GM13976 (cell line): ENCODE measurements at regions not wholly inside any gene's neighbourhood (a gene's known extent, or its start where the extent isn't known, plus 50 kb on each side); places are given as distances from the start of the nearest gene placed in this dataset.
"Not testable (repeated sequence)": the region's sequence is repeated elsewhere in the genome, so short reads cannot be mapped to it uniquely, and the experiment has no call there.

Source experiments
- DNase-seq: peaks from one replicate; pipeline ENCODE4 v3.0.0; 2012; ENCODE audit warnings: low spot score
- CTCF ChIP-seq: IDR thresholded peaks from 2 replicates; pipeline ENCODE4 v1.5.1; 2012; ENCODE audit warnings: borderline replicate concordance, mild to moderate bottlenecking; ENCODE audit not compliant: insufficient read depth; ENCODE audit errors: extremely low read depth, missing control alignments, control extremely low read depth
- in situ Hi-C: fragments of 300-500 bp; cut with MboI; formaldehyde crosslinking; loops from one replicate; pipeline ENCODE4 v1.12.0; 2022; ENCODE audit warnings: low sequenced_read_pairs, mixed read lengths, inconsistent platforms; ENCODE audit not compliant: unreplicated experiment

GRCh38 chr6:163707387-163708355 is 293.2 kb downstream of the QKI start:
- DNase-seq, result peak; percentile 60
- TF ChIP-seq CTCF, result no peak
- in situ Hi-C loops, result no loop called here

- TF ChIP-seq CTCF, result no peak
- no peak for DNase-seq
- in situ Hi-C loops, result no loop called here
These were observed 292.1 kb downstream of the QKI start for GRCh38 chr6:163706500-163707087.

DNA sequence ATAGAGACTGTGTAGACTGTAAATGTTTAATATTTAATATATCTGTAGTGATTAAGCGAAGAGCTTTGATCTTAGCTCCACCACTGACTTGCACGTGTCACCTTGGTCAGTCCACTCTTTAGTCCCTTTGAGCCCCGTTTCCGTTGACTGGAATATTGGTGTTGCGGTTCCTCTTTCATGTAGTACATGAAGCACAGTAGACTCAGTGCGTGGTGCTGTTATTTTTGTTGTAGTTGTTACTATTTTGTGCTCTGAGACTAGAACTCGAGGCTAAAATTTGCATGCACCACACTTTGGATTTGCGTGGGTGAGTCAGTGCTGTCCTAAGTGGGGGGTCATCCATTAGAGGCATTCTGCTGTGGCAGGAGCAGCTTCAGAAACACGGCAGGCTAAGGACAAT is 291.4 kb downstream of the QKI start:
- no peak for DNase-seq
- in situ Hi-C loops, result no loop called here
- no peak for TF ChIP-seq CTCF

GRCh38 chr6:163702736-163703135 is 288.2 kb downstream of the QKI start:
- in situ Hi-C loops, result no loop called here
- DNase-seq, result no peak
- TF ChIP-seq CTCF, result no peak

DNA sequence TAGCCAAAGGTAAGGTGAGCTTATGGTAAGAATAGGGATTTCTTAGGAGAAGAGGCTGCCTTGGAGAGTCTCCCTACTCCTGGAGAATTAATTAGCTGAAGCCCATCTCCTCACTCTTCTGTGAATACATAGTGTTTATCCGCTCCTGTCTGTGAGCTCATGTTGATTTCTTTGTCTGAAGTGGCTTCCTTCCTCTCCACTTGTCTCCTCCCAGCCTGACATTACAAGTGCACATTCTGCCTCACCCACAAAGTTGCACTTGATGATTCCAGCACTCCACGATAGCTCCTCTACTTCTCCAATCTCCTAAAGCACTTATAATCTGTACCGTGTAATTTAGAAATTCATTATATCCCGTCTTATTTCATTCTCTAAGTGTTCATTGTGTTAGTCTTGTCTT is 287.2 kb downstream of the QKI start:
- in situ Hi-C loops, result no loop called here
- no peak for DNase-seq
- no peak for TF ChIP-seq CTCF

GRCh38 chr6:163698086-163698485 is 283.6 kb downstream of the QKI start:
- no peak for DNase-seq
- in situ Hi-C loops, result no loop called here
- no peak for TF ChIP-seq CTCF

DNA sequence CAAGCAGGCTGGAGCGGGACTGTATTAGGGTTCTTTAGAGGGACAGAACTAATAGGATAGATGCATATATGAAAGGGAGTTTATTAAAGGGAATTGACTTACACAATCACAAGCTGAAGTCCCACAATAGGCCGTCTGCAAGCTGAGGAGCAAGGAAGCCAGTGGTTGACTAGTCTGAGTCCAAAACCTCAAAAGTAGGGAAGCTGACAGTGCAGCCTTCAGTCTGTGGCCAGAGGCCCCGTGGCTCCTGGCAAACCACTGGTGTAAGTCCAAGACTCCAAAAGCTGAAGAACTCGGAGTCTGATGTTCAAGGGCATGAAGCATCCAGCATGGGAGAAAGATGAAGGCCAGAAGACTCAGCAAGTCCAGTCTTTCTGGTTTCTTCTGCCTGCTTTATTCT is 281.8 kb downstream of the QKI start:
- DNase-seq, in situ Hi-C loops: not testable (repeated sequence)
